Osteocyte (in vitro differentiated cells): ENCODE measurements at regions not wholly inside any gene's neighbourhood (a gene's known extent, or its start where the extent isn't known, plus 50 kb on each side); places are given as distances from the start of the nearest gene placed in this dataset.

Experiments
- DNase-seq: peaks from one replicate; pipeline ENCODE4 v3.0.0; 2021; ENCODE audit warnings: mixed read lengths; ENCODE audit not compliant: unreplicated experiment; ENCODE audit errors: extremely low spot score
- H3K27ac Mint-ChIP-seq: one replicate; pipeline ENCODE4 v1.8.0; 2021; ENCODE audit warnings: mild to moderate bottlenecking, mixed read lengths; ENCODE audit not compliant: unreplicated experiment
- H3K27me3 Mint-ChIP-seq: one replicate; pipeline ENCODE4 v1.8.0; 2021; ENCODE audit warnings: mixed read lengths; ENCODE audit not compliant: unreplicated experiment
- H3K36me3 Mint-ChIP-seq: one replicate; pipeline ENCODE4 v1.8.0; 2021; ENCODE audit warnings: mixed read lengths; ENCODE audit not compliant: unreplicated experiment
- H3K4me1 Mint-ChIP-seq: one replicate; pipeline ENCODE4 v1.8.0; 2021; ENCODE audit warnings: mixed read lengths; ENCODE audit not compliant: unreplicated experiment
- H3K4me3 Mint-ChIP-seq: one replicate; pipeline ENCODE4 v1.8.0; 2021; ENCODE audit warnings: mild to moderate bottlenecking, moderate library complexity, mixed read lengths; ENCODE audit not compliant: unreplicated experiment
- H3K9me3 Mint-ChIP-seq: one replicate; pipeline ENCODE4 v1.8.0; 2021; ENCODE audit warnings: mixed read lengths; ENCODE audit not compliant: unreplicated experiment
- TF ChIP-seq, protein P1 (sequence below): fragments of 200-600 bp; sonication (generic); IDR thresholded peaks from 2 replicates; pipeline ENCODE4 v1.5.0; 2021; ENCODE audit warnings: antibody characterized with exemption, mild to moderate bottlenecking, moderate library complexity

DNA sequence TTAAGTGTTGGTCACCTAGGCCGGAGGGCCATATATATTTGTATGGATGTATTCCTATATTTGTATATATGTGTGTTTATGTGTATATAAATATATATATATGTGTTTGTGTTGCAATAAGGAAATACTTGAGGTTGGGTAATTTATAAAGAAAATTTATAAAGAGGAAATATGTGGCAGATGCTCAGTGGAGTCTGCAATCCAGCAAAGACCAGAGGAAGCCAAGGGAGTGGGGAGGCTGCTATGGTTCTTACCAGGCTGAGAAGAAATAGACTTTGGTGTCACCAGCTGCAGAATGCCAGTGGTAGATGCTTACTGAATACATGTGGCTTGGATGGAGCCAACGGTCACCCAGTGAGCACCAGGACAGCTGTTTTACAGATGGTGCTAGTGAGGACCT, 97.4 kb upstream of the ELOVL5 start:
- Mint-ChIP-seq H3K4me3 (no peak overlapping the region), H3K9me3 (peaks cover 15% of the 10 kb centered on the region), H3K27ac (no peak overlapping the region), H3K4me1 (peaks cover 3% of the 10 kb centered on the region), H3K36me3 (no peaks in the 10 kb centered on the region), H3K27me3 (peaks cover 14% of the 10 kb centered on the region)
- DNase-seq = no peak
- TF ChIP-seq, protein P1, sequence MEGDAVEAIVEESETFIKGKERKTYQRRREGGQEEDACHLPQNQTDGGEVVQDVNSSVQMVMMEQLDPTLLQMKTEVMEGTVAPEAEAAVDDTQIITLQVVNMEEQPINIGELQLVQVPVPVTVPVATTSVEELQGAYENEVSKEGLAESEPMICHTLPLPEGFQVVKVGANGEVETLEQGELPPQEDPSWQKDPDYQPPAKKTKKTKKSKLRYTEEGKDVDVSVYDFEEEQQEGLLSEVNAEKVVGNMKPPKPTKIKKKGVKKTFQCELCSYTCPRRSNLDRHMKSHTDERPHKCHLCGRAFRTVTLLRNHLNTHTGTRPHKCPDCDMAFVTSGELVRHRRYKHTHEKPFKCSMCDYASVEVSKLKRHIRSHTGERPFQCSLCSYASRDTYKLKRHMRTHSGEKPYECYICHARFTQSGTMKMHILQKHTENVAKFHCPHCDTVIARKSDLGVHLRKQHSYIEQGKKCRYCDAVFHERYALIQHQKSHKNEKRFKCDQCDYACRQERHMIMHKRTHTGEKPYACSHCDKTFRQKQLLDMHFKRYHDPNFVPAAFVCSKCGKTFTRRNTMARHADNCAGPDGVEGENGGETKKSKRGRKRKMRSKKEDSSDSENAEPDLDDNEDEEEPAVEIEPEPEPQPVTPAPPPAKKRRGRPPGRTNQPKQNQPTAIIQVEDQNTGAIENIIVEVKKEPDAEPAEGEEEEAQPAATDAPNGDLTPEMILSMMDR = no peak

DNA sequence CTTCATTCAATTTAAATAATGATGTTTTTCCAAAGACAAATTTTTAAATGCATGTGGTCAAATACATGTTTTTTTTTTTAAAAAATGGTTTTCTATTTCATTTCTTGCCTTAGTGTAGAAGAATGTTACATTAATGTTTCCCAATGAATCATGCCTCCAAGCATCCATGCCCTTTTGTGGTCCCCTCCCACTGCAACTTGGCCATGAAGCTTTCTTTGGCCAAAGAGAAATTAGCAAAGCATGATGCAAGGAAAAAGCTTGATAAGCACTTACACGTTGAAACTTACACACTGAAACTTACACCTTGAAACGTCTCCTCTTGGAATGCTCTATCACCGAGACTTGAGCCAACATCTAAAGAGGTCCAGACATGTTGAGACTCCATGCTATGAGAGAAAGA, 93.0 kb upstream of the ELOVL5 start:
- no peak overlapping the region for H3K27ac Mint-ChIP-seq
- peaks cover 13% of the 10 kb centered on the region for H3K27me3 Mint-ChIP-seq
- no peaks in the 10 kb centered on the region for H3K9me3 Mint-ChIP-seq
- no peaks in the 10 kb centered on the region for H3K36me3 Mint-ChIP-seq
- no peak overlapping the region for H3K4me3 Mint-ChIP-seq
- DNase-seq = no peak
- H3K4me1 Mint-ChIP-seq = peaks cover 19% of the 10 kb centered on the region
- TF ChIP-seq, protein P1 = no peak

GRCh38 chr6:53441035-53441493, 92.3 kb upstream of the ELOVL5 start:
- H3K27ac Mint-ChIP-seq = no peak overlapping the region
- no peaks in the 10 kb centered on the region for H3K36me3 Mint-ChIP-seq
- H3K27me3 Mint-ChIP-seq = peaks cover 11% of the 10 kb centered on the region
- TF ChIP-seq, protein P1 = no peak
- peaks cover 19% of the 10 kb centered on the region for H3K4me1 Mint-ChIP-seq
- H3K9me3 Mint-ChIP-seq = no peaks in the 10 kb centered on the region
- no peak for DNase-seq
- H3K4me3 Mint-ChIP-seq = no peak overlapping the region

- Mint-ChIP-seq H3K27me3 (peaks cover 11% of the 10 kb centered on the region), H3K27ac (no peak overlapping the region), H3K36me3 (no peaks in the 10 kb centered on the region), H3K4me1 (peaks cover 19% of the 10 kb centered on the region), H3K4me3 (no peak overlapping the region), H3K9me3 (no peaks in the 10 kb centered on the region)
- TF ChIP-seq, protein P1 = no peak
- no peak for DNase-seq
Observed at GRCh38 chr6:53440336-53440945, 91.7 kb upstream of the ELOVL5 start.

- Mint-ChIP-seq H3K4me3 (no peak overlapping the region), H3K9me3 (no peaks in the 10 kb centered on the region), H3K27ac (no peak overlapping the region), H3K36me3 (no peaks in the 10 kb centered on the region), H3K27me3 (peaks cover 8% of the 10 kb centered on the region), H3K4me1 (peaks cover 19% of the 10 kb centered on the region)
- DNase-seq = no peak
- TF ChIP-seq, protein P1 = no peak
Observed at GRCh38 chr6:53439556-53439955, 90.8 kb upstream of the ELOVL5 start.
